HCT116 (cell line): ENCODE measurements at regions not wholly inside any gene's neighbourhood (a gene's known extent, or its start where the extent isn't known, plus 50 kb on each side); places are given as distances from the start of the nearest gene placed in this dataset.

Experiments used
- ATAC-seq: fragments of 200-7000 bp; cut with Tn5 transposase; 2 replicates; pipeline ENCODE4 v1.9.1; 2020; ENCODE audit warnings: mild to moderate bottlenecking, moderate library complexity
- BruUV-seq: library from RNA; stranded (reverse); fragments of 400-500 nt; replicated peaks from 2 replicates; lab custom pipeline; 2021; lab: Mats Ljungman, UMichigan
- CTCF ChIA-PET: fragments of 300-600 bp; sonication (Branson Sonifier 250); formaldehyde crosslinking; loops from one replicate; lab custom pipeline; 2021; ENCODE audit warnings: antibody characterized with exemption; lab: Charles Lee
- POLR2A ChIA-PET: fragments of 300-600, 350-600 bp; sonication (Branson Sonifier 250); formaldehyde crosslinking; loops from one replicate; lab custom pipeline; 2021; ENCODE audit warnings: antibody characterized with exemption; lab: Charles Lee
- RAD21 ChIA-PET, 2 experiments: fragments of 300-600 bp; sonication (Branson Sonifier 250); formaldehyde crosslinking; loops; one replicate each; lab custom pipeline; 2023; ENCODE audit warnings: low total read pairs in 2 of 2; ENCODE audit not compliant: uncharacterized antibody in 2 of 2, unreplicated experiment in 2 of 2, low non-redundant PET in 1 of 2; lab: Charles Lee
- DNase-seq: peaks from one replicate; pipeline ENCODE4 v3.0.0-alpha.2; 2010; ENCODE audit warnings: low read depth, low spot score
- H2AFZ ChIP-seq: fragments of 200-600 bp; shearing (Covaris generic), sonication (generic); 2 replicates; pipeline ENCODE4 v1.6.1; 2017; ENCODE audit warnings: low read depth, mixed run types, mixed read lengths, antibody characterized with exemption, low read length; ENCODE audit not compliant: poor library complexity, severe bottlenecking
- H3K27ac ChIP-seq: 2 replicates; pipeline ENCODE4 v1.5.1; 2012; ENCODE audit warnings: low read depth, low read length
- H3K27me3 ChIP-seq: fragments of 200-600 bp; sonication (generic); 2 replicates; pipeline ENCODE4 v1.6.1; 2016; ENCODE audit warnings: mixed run types, low read length, mixed read lengths; ENCODE audit not compliant: insufficient read depth
- H3K36me3 ChIP-seq, 2 experiments: fragments of 200-500 bp in 1 of 2; fragments of 200-600 bp in 1 of 2; sonication (Bioruptor generic) in 1 of 2; sonication (generic) in 1 of 2; 2 replicates each; pipeline versions ENCODE4 v1.5.1 to v1.6.1; 2014 to 2016; ENCODE audit warnings: low read length in 2 of 2, inconsistent platforms in 1 of 2, mixed read lengths in 1 of 2, mixed run types in 1 of 2; ENCODE audit not compliant: insufficient read depth in 2 of 2, control insufficient read depth in 1 of 2
- H3K4me1 ChIP-seq, 2 experiments: fragments of 200-600 bp in 1 of 2; sonication (generic) in 1 of 2; 2 replicates each; pipeline versions ENCODE4 v1.5.1 to v1.6.1; 2012 to 2017; ENCODE audit warnings: low read length in 2 of 2, inconsistent platforms in 1 of 2, mild to moderate bottlenecking in 1 of 2, mixed read lengths in 1 of 2, mixed run types in 1 of 2, moderate library complexity in 1 of 2; ENCODE audit not compliant: insufficient read depth in 2 of 2, control insufficient read depth in 1 of 2
- H3K4me2 ChIP-seq: fragments of 200-600 bp; sonication (generic); 2 replicates; pipeline ENCODE4 v1.6.1; 2017; ENCODE audit warnings: mixed run types, low read length, mixed read lengths
- H3K4me3 ChIP-seq, 2 experiments: fragments of 200-600 bp in 1 of 2; sonication (generic) in 1 of 2; replicated peaks in 1 of 2; 2 replicates each; pipeline ENCODE4 v1.5.1; 2011 to 2016; ENCODE audit warnings: low read length in 2 of 2, control low read depth in 1 of 2, low read depth in 1 of 2, mild to moderate bottlenecking in 1 of 2, mixed read lengths in 1 of 2, mixed run types in 1 of 2
- H3K79me2 ChIP-seq: fragments of 200-600 bp; sonication (generic); 2 replicates; pipeline ENCODE4 v1.6.1; 2017; ENCODE audit warnings: mild to moderate bottlenecking, mixed run types, low read length, moderate library complexity, mixed read lengths; ENCODE audit not compliant: insufficient read depth
- H3K9ac ChIP-seq: fragments of 200-600 bp; sonication (generic); 2 replicates; pipeline ENCODE4 v1.6.1; 2016; ENCODE audit warnings: low read length, mixed read lengths
- H3K9me2 ChIP-seq: fragments of 200-600 bp; sonication (generic), shearing (Covaris generic); 2 replicates; pipeline ENCODE4 v1.6.1; 2017; ENCODE audit warnings: mixed run types, mild to moderate bottlenecking, moderate library complexity; ENCODE audit not compliant: insufficient read depth
- H3K9me3 ChIP-seq, 2 experiments: fragments of 200-500 bp in 1 of 2; fragments of 200-600 bp in 1 of 2; sonication (Bioruptor generic) in 1 of 2; sonication (generic) in 1 of 2; 2 replicates each; pipeline ENCODE4 v1.6.1; 2014 to 2017; ENCODE audit warnings: low read length in 2 of 2, mixed read lengths in 2 of 2, inconsistent platforms in 1 of 2, low read depth in 1 of 2, mild to moderate bottlenecking in 1 of 2, mixed run types in 1 of 2, moderate library complexity in 1 of 2; ENCODE audit not compliant: control insufficient read depth in 1 of 2, insufficient read depth in 1 of 2
- H4K20me1 ChIP-seq: fragments of 200-600 bp; sonication (generic), shearing (Covaris generic); 2 replicates; pipeline ENCODE4 v1.6.1; 2017; ENCODE audit warnings: mixed run types, mild to moderate bottlenecking, moderate library complexity; ENCODE audit not compliant: insufficient read depth
- CBX3 ChIP-seq: IDR thresholded peaks from 2 replicates; pipeline ENCODE4 v1.6.1; 2012; ENCODE audit warnings: low read depth
- CTCF ChIP-seq, 3 experiments: fragments of 200-600 bp in 1 of 3; sonication (generic) in 1 of 3; IDR thresholded peaks in 2 of 3; conservative IDR thresholded peaks in 1 of 3; 2 replicates each; pipeline ENCODE4 v1.5.1; 2012 to 2017; ENCODE audit warnings: low read depth in 2 of 3, low read length in 2 of 3, antibody characterized with exemption in 1 of 3, borderline replicate concordance in 1 of 3, control low read depth in 1 of 3, mild to moderate bottlenecking in 1 of 3, mixed read lengths in 1 of 3, mixed run types in 1 of 3, moderate library complexity in 1 of 3; ENCODE audit not compliant: insufficient read depth in 1 of 3
- EGR1 ChIP-seq: IDR thresholded peaks from 2 replicates; pipeline ENCODE4 v1.6.1; 2012; ENCODE audit warnings: low read depth
- MAX ChIP-seq: IDR thresholded peaks from 2 replicates; pipeline ENCODE4 v1.6.1; 2012
- POLR2A ChIP-seq: IDR thresholded peaks from 2 replicates; pipeline ENCODE4 v1.7.0; 2011; ENCODE audit warnings: borderline replicate concordance; ENCODE audit not compliant: insufficient read depth, insufficient read length; ENCODE audit errors: extremely low read depth
- RAD21 ChIP-seq: IDR thresholded peaks from 2 replicates; pipeline ENCODE4 v1.6.1; 2012; ENCODE audit warnings: low read depth, mild to moderate bottlenecking
- SIN3A ChIP-seq: IDR thresholded peaks from 2 replicates; pipeline ENCODE4 v1.6.1; 2012; ENCODE audit warnings: low read depth
- ZFX ChIP-seq: fragments of 450-650 bp; IDR thresholded peaks from 2 replicates; pipeline ENCODE4 v1.6.1; 2017
- ZNF274 ChIP-seq: fragments of 200-500 bp; sonication (Bioruptor generic); IDR thresholded peaks from 2 replicates; pipeline ENCODE4 v1.6.1; 2014; ENCODE audit warnings: mild to moderate bottlenecking, low read depth, low read length, inconsistent platforms
- intact Hi-C: fragments of 100-400 bp; cut with micrococcal nuclease; formaldehyde crosslinking; loops from 2 replicates; pipeline ENCODE4 v1.10.0; 2022

GRCh38 chr3:43879166-43879565 is 188.4 kb downstream of the ABHD5 start:
- peak; percentile 58 for DNase-seq
- H3K9ac ChIP-seq: no peak overlapping the region
- H3K27ac ChIP-seq: no peak overlapping the region
- no peaks in the 10 kb centered on the region for H3K79me2 ChIP-seq
- peak overlapping the region; percentile 18; the same call in 1 of the 2 replicates for H3K4me2 ChIP-seq
- intact Hi-C loops: loop anchor here (2.0 to 10.0 kb wide), 3 partner anchors 236 to 334 kb away; no protein-coding TSS in a partner anchor
- peaks cover 5 to 20% of the 10 kb centered on the region in 2 experiments; a peak in 3 of 4 replicates for H3K4me1 ChIP-seq
- no peaks in the 10 kb centered on the region for H3K27me3 ChIP-seq
- H2AFZ ChIP-seq: peak overlapping the region; percentile 36
- H4K20me1 ChIP-seq: no peaks in the 10 kb centered on the region
- no TSS peak for BruUV-seq
- peak; percentile 89 for TF ChIP-seq EGR1
- TF ChIP-seq CTCF (IDR thresholded peaks at IDR 0.05 in 2 of 3, conservative IDR thresholded peaks at IDR 0.05 in 1 of 3; ENCODE audit: borderline replicate concordance in 1 of 3, insufficient read depth in 1 of 3, low read depth in 2 of 3, low read length in 2 of 3): peak; percentile 58 to 63 (median 59); a peak in 5 of 6 replicates
- TF ChIP-seq ZFX: no peak
- TF ChIP-seq RAD21: peak; percentile 74
- no peak for TF ChIP-seq SIN3A
- TF ChIP-seq POLR2A: no peak
- no peak for TF ChIP-seq MAX
- no peak for TF ChIP-seq ZNF274
- TF ChIP-seq CBX3: no peak
- TF ChIP-seq, all 23 proteins: peak for 3
- no peaks in the 10 kb centered on the region for H3K36me3 ChIP-seq
- peak; percentile 94 for ATAC-seq
- H3K4me3 ChIP-seq: no peak overlapping the region
- RAD21 ChIA-PET: no interaction called here
- H3K9me3 ChIP-seq: no peaks in the 10 kb centered on the region
- POLR2A ChIA-PET: no interaction called here
- CTCF ChIA-PET: interaction anchor here (0.9 to 2.6 kb wide), 10 partner anchors 14 to 358 kb away, joined by 3 to 10 read pairs (median 3); no protein-coding TSS in a partner anchor
- no peaks in the 10 kb centered on the region for H3K9me2 ChIP-seq
